K562 (cell line): ENCODE measurements at regions not wholly inside any gene's neighbourhood (a gene's known extent, or its start where the extent isn't known, plus 50 kb on each side); places are given as distances from the start of the nearest gene placed in this dataset.

Source experiments
- ATAC-seq: fragments of 200-7000 bp; cut with Tn5 transposase; 3 replicates; pipeline ENCODE4 v1.9.1; 2020; ENCODE audit warnings: moderate library complexity
- BruUV-seq: library from RNA; stranded (reverse); fragments of 400-500 nt; replicated peaks from 2 replicates; lab custom pipeline; 2021; lab: Mats Ljungman, UMichigan
- CTCF ChIA-PET: fragments of 300-600 bp; formaldehyde crosslinking; extraction: SDS; loops from one replicate; lab custom pipeline; 2021; ENCODE audit warnings: low intra/inter-chr PET ratio; lab: Yijun Ruan, JAX
- POLR2A ChIA-PET: fragments of 300-600, 350-650 bp; sonication (Branson Sonifier 250); formaldehyde crosslinking; extraction: SDS; loops from one replicate; lab custom pipeline; 2021; ENCODE audit warnings: antibody characterized with exemption, inconsistent platforms; lab: Yijun Ruan, JAX
- DNase-seq, 4 experiments: peaks; one replicate each; pipeline versions ENCODE4 v3.0.0 to v3.0.0-alpha.2; 2011 to 2018; ENCODE audit warnings: low spot score in 3 of 4, mixed read lengths in 3 of 4; ENCODE audit errors: extremely low read depth in 1 of 4
- FAIRE-seq: peaks from 2 replicates; lab custom pipeline; 2011; peaks lifted over from hg19 to GRCh38; lab: Jason Lieb, UNC
- H2AFZ ChIP-seq: 2 replicates; pipeline ENCODE4 v1.6.0; 2011; ENCODE audit warnings: low read depth, low read length, control low read depth, inconsistent platforms
- H3K27ac ChIP-seq: fragments of 200-600 bp; 3 replicates; pipeline ENCODE4 v1.8.0; 2011; ENCODE audit warnings: low read depth, mild to moderate bottlenecking, control low read depth, inconsistent platforms, low read length, moderate library complexity, mixed read lengths; ENCODE audit errors: extremely low read depth
- H3K27me3 ChIP-seq, 2 experiments: fragments of 300-600 bp in 1 of 2; 2 replicates in 1 of 2; 3 replicates in 1 of 2; pipeline versions ENCODE4 v1.6.0 to v1.8.0; 2011; ENCODE audit warnings: inconsistent platforms in 2 of 2, low read length in 2 of 2, mild to moderate bottlenecking in 1 of 2, mixed read lengths in 1 of 2, moderate library complexity in 1 of 2; ENCODE audit not compliant: control insufficient read depth in 2 of 2, insufficient read depth in 2 of 2
- H3K36me3 ChIP-seq: fragments of 300-600 bp; 3 replicates; pipeline ENCODE4 v1.8.0; 2011; ENCODE audit warnings: mild to moderate bottlenecking, low read length, inconsistent platforms; ENCODE audit not compliant: control insufficient read depth, insufficient read depth
- H3K4me1 ChIP-seq, 2 experiments: fragments of 200-600 bp in 1 of 2; replicated peaks in 1 of 2; 2 replicates in 1 of 2; 3 replicates in 1 of 2; pipeline versions ENCODE4 v1.5.1 to v1.8.0; 2011; ENCODE audit warnings: inconsistent platforms in 2 of 2, low read length in 2 of 2, mild to moderate bottlenecking in 1 of 2, mixed read lengths in 1 of 2, moderate library complexity in 1 of 2; ENCODE audit not compliant: control insufficient read depth in 2 of 2, insufficient read depth in 2 of 2
- H3K4me2 ChIP-seq: 2 replicates; pipeline ENCODE4 v1.6.1; 2011; ENCODE audit warnings: low read length, control low read depth, inconsistent platforms, mixed read lengths; ENCODE audit not compliant: insufficient read depth
- H3K4me3 ChIP-seq: fragments of 200-600 bp; sonication (generic), shearing (Covaris generic); 2 replicates; pipeline ENCODE4 v1.5.1; 2016; ENCODE audit warnings: control low read depth, inconsistent platforms
- H3K79me2 ChIP-seq: fragments of 200-600 bp; 3 replicates; pipeline ENCODE4 v1.8.0; 2011; ENCODE audit warnings: low read length, inconsistent platforms; ENCODE audit not compliant: control insufficient read depth, insufficient read depth
- H3K9ac ChIP-seq, 2 experiments: 2 replicates each; pipeline versions ENCODE4 v1.6.0 to v1.6.1; 2011; ENCODE audit warnings: low read depth in 2 of 2, low read length in 2 of 2, control low read depth in 1 of 2, inconsistent platforms in 1 of 2, mild to moderate bottlenecking in 1 of 2, mixed read lengths in 1 of 2; ENCODE audit not compliant: insufficient read depth in 1 of 2
- H3K9me1 ChIP-seq: one replicate; pipeline ENCODE4 v1.6.0; 2011; ENCODE audit warnings: inconsistent platforms, mild to moderate bottlenecking, low read length, moderate library complexity; ENCODE audit not compliant: control insufficient read depth, insufficient read depth
- H3K9me3 ChIP-seq: replicated peaks from 2 replicates; pipeline ENCODE4 v1.5.1; 2011; ENCODE audit warnings: low read depth, low read length, inconsistent platforms; ENCODE audit not compliant: control insufficient read depth, insufficient read depth
- H4K20me1 ChIP-seq: replicated peaks from 2 replicates; pipeline ENCODE4 v1.6.1; 2011; ENCODE audit warnings: low read length, inconsistent platforms, mixed read lengths; ENCODE audit not compliant: control insufficient read depth, insufficient read depth
- GTF2A2 ChIP-seq: IDR thresholded peaks from 2 replicates; pipeline ENCODE4 v1.6.1; 2016; ENCODE audit warnings: mild to moderate bottlenecking, missing genetic modification characterization, missing compliant biosample characterization
- HES1 ChIP-seq: fragments of 450-650 bp; IDR thresholded peaks from 2 replicates; pipeline ENCODE4 v1.6.1; 2016; ENCODE audit warnings: low read depth, mild to moderate bottlenecking, moderate library complexity
- JUND ChIP-seq, 2 experiments: IDR thresholded peaks; 2 replicates in 1 of 2; 3 replicates in 1 of 2; pipeline ENCODE4 v1.6.1; 2011; ENCODE audit warnings: borderline replicate concordance in 2 of 2, low read depth in 2 of 2, low read length in 2 of 2, improper control_type of control experiment in 1 of 2, missing biosample characterization in 1 of 2, missing genetic modification characterization in 1 of 2, missing genetic modification reagents in 1 of 2
- MAFK ChIP-seq: IDR thresholded peaks from 2 replicates; pipeline ENCODE4 v1.6.1; 2011; ENCODE audit warnings: low read length, improper control_type of control experiment
- SMAD2 ChIP-seq: fragments of 150-350 bp; IDR thresholded peaks from 2 replicates; pipeline ENCODE4 v1.6.1; 2014; ENCODE audit warnings: low read depth, mild to moderate bottlenecking, low read length
- TRIM28 ChIP-seq: fragments of 450-650 bp; IDR thresholded peaks from 2 replicates; pipeline ENCODE4 v1.6.1; 2017
- ZBTB11 ChIP-seq, 3 experiments: fragments of 200-800 bp in 1 of 3; fragments of 250-450 bp in 1 of 3; fragments of 450-650 bp in 1 of 3; sonication (Bioruptor Pico) in 1 of 3; sonication (Bioruptor generic) in 1 of 3; formaldehyde crosslinking in 1 of 3; IDR thresholded peaks; 2 replicates each; pipeline versions ENCODE4 v1.6.1 to v1.8.0; 2016 to 2022; ENCODE audit warnings: mild to moderate bottlenecking in 2 of 3, missing genetic modification characterization in 2 of 3, missing compliant biosample characterization in 1 of 3, moderate library complexity in 1 of 3
- ZMIZ1 ChIP-seq, 2 experiments: fragments of 150-350 bp in 1 of 2; IDR thresholded peaks; 2 replicates each; pipeline ENCODE4 v1.6.1; 2012 to 2016; ENCODE audit warnings: low read depth in 2 of 2, low read length in 2 of 2, mild to moderate bottlenecking in 1 of 2, moderate library complexity in 1 of 2
- ZNF41 ChIP-seq: fragments of 250-450 bp; sonication (Bioruptor Pico); conservative IDR thresholded peaks from 2 replicates; pipeline ENCODE4 v1.4.0; 2020; ENCODE audit warnings: mild to moderate bottlenecking
- WGBS: fragments of 100-300 bp; shearing (Covaris generic); methylation state at CpG from one replicate; pipeline ENCODE4 v1.1.6; 2016; ENCODE audit warnings: low coverage, mixed read lengths; ENCODE audit not compliant: insufficient coverage; ENCODE audit errors: missing lambda C conversion rate; 5-methylcytosine and 5-hydroxymethylcytosine counted together
- in situ Hi-C: fragments of 300-500 bp; cut with MboI; formaldehyde crosslinking; loops from 4 replicates; pipeline ENCODE4 v1.15.0; 2018; ENCODE audit warnings: inconsistent platforms, mixed read lengths
- intact Hi-C: fragments of 100-400 bp; cut with micrococcal nuclease; formaldehyde crosslinking; loops from 2 replicates; pipeline ENCODE4 v1.14.2; 2022

- H3K27ac ChIP-seq, result no peak overlapping the region
- intact Hi-C loops, result no loop called here
- FAIRE-seq, result no peak
- H4K20me1 ChIP-seq, result no peaks in the 10 kb centered on the region
- H3K79me2 ChIP-seq, result no peaks in the 10 kb centered on the region
- no peaks in the 10 kb centered on the region for H3K36me3 ChIP-seq
- H3K4me1 ChIP-seq, result no peaks in the 10 kb centered on the region
- in situ Hi-C loops, result no loop called here
- H2AFZ ChIP-seq, result no peak overlapping the region
- ATAC-seq, result no peak
- BruUV-seq, result no TSS peak
- no peak for TF ChIP-seq GTF2A2 (tag)
- no peak for TF ChIP-seq SMAD2
- TF ChIP-seq ZMIZ1 (IDR thresholded peaks at IDR 0.05; ENCODE audit: low read depth in 2 of 2, low read length in 2 of 2), result no peak
- no peak for TF ChIP-seq MAFK
- no peak for TF ChIP-seq TRIM28
- TF ChIP-seq ZNF41 (CRISPR knock-in tag), result no peak
- TF ChIP-seq HES1, result no peak
- no peak for TF ChIP-seq ZBTB11 (CRISPR knock-in tag; IDR thresholded peaks at IDR 0.05)
- no peak for TF ChIP-seq JUND (IDR thresholded peaks at IDR 0.05; ENCODE audit: borderline replicate concordance, low read depth, low read length)
- TF ChIP-seq JUND (tag; IDR thresholded peaks at IDR 0.05; ENCODE audit: borderline replicate concordance, low read depth, low read length), result no peak
- ChIA-PET POLR2A (no interaction called here), CTCF (no interaction called here)
- H3K27me3 ChIP-seq, result no peaks in the 10 kb centered on the region
- no peak overlapping the region for H3K4me2 ChIP-seq
- 4% methylated on average over 3 of the region's 3 CpGs for WGBS
- no peak overlapping the region for H3K9ac ChIP-seq
- H3K9me3 ChIP-seq, result no peaks in the 10 kb centered on the region
- no peak overlapping the region for H3K4me3 ChIP-seq
- H3K9me1 ChIP-seq, result no peaks in the 10 kb centered on the region
- DNase-seq, result no peak
Observed at GRCh38 chr5:106759581-106759980, 911.2 kb downstream of the EFNA5 start.
